GM12878 (cell line): ENCODE measurements at regions not wholly inside any gene's neighbourhood (a gene's known extent, or its start where the extent isn't known, plus 50 kb on each side); places are given as distances from the start of the nearest gene placed in this dataset.

ENCODE experiments used
- ATAC-seq: fragments of 200-7000 bp; cut with Tn5 transposase; 3 replicates; pipeline ENCODE4 v1.9.1; 2020; ENCODE audit warnings: mild to moderate bottlenecking, moderate library complexity
- BruUV-seq: library from RNA; stranded (reverse); fragments of 400-500 nt; replicated peaks from 2 replicates; lab custom pipeline; 2021; lab: Mats Ljungman, UMichigan
- CTCF ChIA-PET: fragments of 300-600 bp; sonication (Branson Sonifier 250); formaldehyde crosslinking; extraction: SDS; loops from one replicate; lab custom pipeline; 2021; ENCODE audit warnings: inconsistent platforms; lab: Yijun Ruan, JAX
- POLR2A ChIA-PET: fragments of 350-600 bp; formaldehyde crosslinking; extraction: SDS; loops from one replicate; lab custom pipeline; 2021; ENCODE audit warnings: inconsistent platforms; lab: Charles Lee
- RAD21 ChIA-PET: fragments of 300-600 bp; sonication (Branson Sonifier 250); formaldehyde crosslinking; loops from one replicate; lab custom pipeline; 2023; ENCODE audit warnings: antibody characterized with exemption; ENCODE audit not compliant: unreplicated experiment; lab: Charles Lee
- SMC1A ChIA-PET: fragments of 300-600 bp; sonication (Branson Sonifier 250); formaldehyde crosslinking; loops from one replicate; lab custom pipeline; 2023; ENCODE audit not compliant: unreplicated experiment, uncharacterized antibody; lab: Charles Lee
- DNase-seq: peaks from one replicate; pipeline ENCODE4 v3.0.0-alpha.2; 2011; ENCODE audit warnings: low read depth, low spot score
- FAIRE-seq: peaks from 3 replicates; lab custom pipeline; 2011; peaks lifted over from hg19 to GRCh38; lab: Jason Lieb, UNC
- H2AFZ ChIP-seq: 2 replicates; pipeline ENCODE4 v1.6.0; 2011; ENCODE audit warnings: low read depth, low read length, control low read depth; ENCODE audit not compliant: control insufficient read depth
- H3K27ac ChIP-seq: 2 replicates; pipeline ENCODE4 v1.5.1; 2011; ENCODE audit warnings: control low read depth; ENCODE audit not compliant: control insufficient read depth, insufficient read depth
- H3K27me3 ChIP-seq, 2 experiments: replicated peaks in 1 of 2; 2 replicates each; pipeline versions ENCODE4 v1.6.0 to v1.6.1; 2011; ENCODE audit warnings: low read length in 1 of 2; ENCODE audit not compliant: control insufficient read depth in 2 of 2, insufficient read depth in 2 of 2
- H3K36me3 ChIP-seq, 2 experiments: 2 replicates each; pipeline ENCODE4 v1.5.1; 2011; ENCODE audit warnings: low read length in 1 of 2; ENCODE audit not compliant: control insufficient read depth in 2 of 2, insufficient read depth in 2 of 2
- H3K4me1 ChIP-seq: 2 replicates; pipeline ENCODE4 v1.6.1; 2011; ENCODE audit warnings: mild to moderate bottlenecking, low read length, moderate library complexity, mixed read lengths; ENCODE audit not compliant: control insufficient read depth, insufficient read depth
- H3K4me2 ChIP-seq: 2 replicates; pipeline ENCODE4 v1.6.0; 2011; ENCODE audit warnings: control low read depth; ENCODE audit not compliant: control insufficient read depth, insufficient read depth
- H3K4me3 ChIP-seq: fragments of 200-600 bp; sonication (generic); 2 replicates; pipeline ENCODE4 v1.5.1; 2016
- H3K79me2 ChIP-seq: 2 replicates; pipeline ENCODE4 v1.6.0; 2011; ENCODE audit warnings: low read length; ENCODE audit not compliant: control insufficient read depth, insufficient read depth
- H3K9ac ChIP-seq: 2 replicates; pipeline ENCODE4 v1.8.0; 2011; ENCODE audit warnings: low read length, control low read depth, mixed read lengths; ENCODE audit not compliant: control insufficient read depth, insufficient read depth
- H3K9me3 ChIP-seq: replicated peaks from 3 replicates; pipeline ENCODE4 v1.5.1; 2011; ENCODE audit warnings: mild to moderate bottlenecking, low read length; ENCODE audit not compliant: control insufficient read depth, insufficient read depth
- H4K20me1 ChIP-seq: 2 replicates; pipeline ENCODE4 v1.6.0; 2011; ENCODE audit not compliant: control insufficient read depth, insufficient read depth
- SRF ChIP-seq, 2 experiments: IDR thresholded peaks; 2 replicates each; pipeline ENCODE4 v1.6.1; 2011; ENCODE audit warnings: low read depth in 2 of 2, low read length in 2 of 2, mild to moderate bottlenecking in 1 of 2, moderate library complexity in 1 of 2
- WGBS: methylation state at CpG from one replicate; pipeline ENCODE4 v1.1.6; 2016; ENCODE audit warnings: low lambda C conversion rate; ENCODE audit not compliant: insufficient replicate concordance, insufficient coverage; ENCODE audit errors: missing lambda C conversion rate; 5-methylcytosine and 5-hydroxymethylcytosine counted together
- in situ Hi-C: fragments of 300-500 bp; cut with MboI; formaldehyde crosslinking; loops from 9 replicates; pipeline ENCODE4 v1.14.3; 2018; ENCODE audit warnings: mixed read lengths
- intact Hi-C: fragments of 100-400 bp; cut with micrococcal nuclease; formaldehyde crosslinking; loops from one replicate; pipeline ENCODE4 v1.14.2; 2022; ENCODE audit not compliant: unreplicated experiment
- TF ChIP-seq, protein P1 (sequence below): fragments of 450-650 bp; IDR thresholded peaks from 2 replicates; pipeline ENCODE4 v1.6.1; 2018; ENCODE audit warnings: mild to moderate bottlenecking, low read depth, moderate library complexity; ENCODE audit not compliant: partially characterized antibody

DNA sequence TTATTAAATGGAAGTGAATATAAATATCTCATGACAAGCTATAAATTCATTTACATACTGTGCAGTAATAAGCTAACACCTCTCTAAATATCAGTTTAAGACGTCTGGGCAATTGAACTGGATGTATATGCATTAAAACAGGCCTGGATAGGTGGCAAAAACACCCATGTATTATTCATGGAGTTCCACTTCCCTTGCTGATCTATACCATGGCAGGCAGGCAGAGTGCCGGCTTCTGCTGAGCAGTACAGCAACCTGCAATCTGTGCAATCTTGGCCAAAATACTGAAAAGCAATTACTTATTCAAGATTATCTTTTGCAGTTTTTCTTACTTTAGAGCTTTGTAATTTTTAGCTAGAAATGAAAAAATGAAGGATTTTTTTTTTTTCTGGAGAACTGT is 112.1 kb upstream of the PIEZO2 start (continued):
- TF ChIP-seq, protein P1, sequence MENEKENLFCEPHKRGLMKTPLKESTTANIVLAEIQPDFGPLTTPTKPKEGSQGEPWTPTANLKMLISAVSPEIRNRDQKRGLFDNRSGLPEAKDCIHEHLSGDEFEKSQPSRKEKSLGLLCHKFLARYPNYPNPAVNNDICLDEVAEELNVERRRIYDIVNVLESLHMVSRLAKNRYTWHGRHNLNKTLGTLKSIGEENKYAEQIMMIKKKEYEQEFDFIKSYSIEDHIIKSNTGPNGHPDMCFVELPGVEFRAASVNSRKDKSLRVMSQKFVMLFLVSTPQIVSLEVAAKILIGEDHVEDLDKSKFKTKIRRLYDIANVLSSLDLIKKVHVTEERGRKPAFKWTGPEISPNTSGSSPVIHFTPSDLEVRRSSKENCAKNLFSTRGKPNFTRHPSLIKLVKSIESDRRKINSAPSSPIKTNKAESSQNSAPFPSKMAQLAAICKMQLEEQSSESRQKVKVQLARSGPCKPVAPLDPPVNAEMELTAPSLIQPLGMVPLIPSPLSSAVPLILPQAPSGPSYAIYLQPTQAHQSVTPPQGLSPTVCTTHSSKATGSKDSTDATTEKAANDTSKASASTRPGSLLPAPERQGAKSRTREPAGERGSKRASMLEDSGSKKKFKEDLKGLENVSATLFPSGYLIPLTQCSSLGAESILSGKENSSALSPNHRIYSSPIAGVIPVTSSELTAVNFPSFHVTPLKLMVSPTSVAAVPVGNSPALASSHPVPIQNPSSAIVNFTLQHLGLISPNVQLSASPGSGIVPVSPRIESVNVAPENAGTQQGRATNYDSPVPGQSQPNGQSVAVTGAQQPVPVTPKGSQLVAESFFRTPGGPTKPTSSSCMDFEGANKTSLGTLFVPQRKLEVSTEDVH: no peak

DNA sequence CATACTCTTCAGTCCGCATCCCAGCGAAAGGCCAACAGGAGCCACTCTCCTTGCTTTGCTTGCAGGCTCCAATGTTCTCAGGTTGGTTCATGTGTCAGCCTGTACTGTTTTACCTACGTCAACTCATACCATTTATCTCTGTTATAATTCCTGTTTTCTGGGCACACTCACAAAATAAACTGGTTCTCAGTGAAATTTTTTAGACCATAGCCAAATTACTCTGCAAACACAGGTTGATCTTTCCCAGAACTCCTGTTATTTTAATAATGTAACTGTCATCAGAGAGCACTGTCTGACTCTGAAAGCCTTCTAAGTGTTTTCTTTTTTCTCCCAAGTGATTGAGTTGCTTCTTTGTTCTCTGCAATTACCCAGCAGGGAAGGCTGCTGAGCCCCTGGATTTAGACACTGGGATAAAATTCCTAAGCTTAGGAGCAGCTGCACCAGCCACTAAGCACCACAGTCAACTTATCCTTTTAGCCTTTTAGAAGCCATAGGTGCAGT is 111.6 kb upstream of the PIEZO2 start:
- SMC1A ChIA-PET: interaction anchor here (1.3 kb wide), 1 partner anchor 20 kb away, joined by 4 read pairs; no protein-coding TSS in a partner anchor
- Histone ChIP-seq H4K20me1 (no peaks in the 10 kb centered on the region), H3K4me2 (no peak overlapping the region), H2AFZ (no peak overlapping the region), H3K9ac (no peak overlapping the region), H3K9me3 (no peaks in the 10 kb centered on the region; the same call in 2 of the 3 replicates), H3K4me3 (no peak overlapping the region), H3K79me2 (no peaks in the 10 kb centered on the region), H3K27ac (no peak overlapping the region), H3K4me1 (no peaks in the 10 kb centered on the region), H3K36me3 (no peaks in the 10 kb centered on the region), H3K27me3 (no peaks in the 10 kb centered on the region; a peak in 1 of 4 replicates)
- TF ChIP-seq SRF (IDR thresholded peaks at IDR 0.05; ENCODE audit: low read depth in 2 of 2, low read length in 2 of 2): no peak
- intact Hi-C loops: no loop called here
- whole genome bisulfite sequencing: 41% methylated on average over 3 of the region's 3 CpGs
- BruUV-seq: no TSS peak
- POLR2A ChIA-PET: interaction anchor here (0.6 kb wide), 1 partner anchor 534 kb away, joined by 3 read pairs; no protein-coding TSS in a partner anchor
- no peak for ATAC-seq
- DNase-seq: no peak
- CTCF ChIA-PET: no interaction called here
- in situ Hi-C loops: no loop called here
- FAIRE-seq: no peak
- RAD21 ChIA-PET: no interaction called here
